ENCODE measurements at regions not wholly inside any gene's neighbourhood (a gene's known extent, or its start where the extent isn't known, plus 50 kb on each side); places are given as distances from the start of the nearest gene placed in this dataset.

DNA sequence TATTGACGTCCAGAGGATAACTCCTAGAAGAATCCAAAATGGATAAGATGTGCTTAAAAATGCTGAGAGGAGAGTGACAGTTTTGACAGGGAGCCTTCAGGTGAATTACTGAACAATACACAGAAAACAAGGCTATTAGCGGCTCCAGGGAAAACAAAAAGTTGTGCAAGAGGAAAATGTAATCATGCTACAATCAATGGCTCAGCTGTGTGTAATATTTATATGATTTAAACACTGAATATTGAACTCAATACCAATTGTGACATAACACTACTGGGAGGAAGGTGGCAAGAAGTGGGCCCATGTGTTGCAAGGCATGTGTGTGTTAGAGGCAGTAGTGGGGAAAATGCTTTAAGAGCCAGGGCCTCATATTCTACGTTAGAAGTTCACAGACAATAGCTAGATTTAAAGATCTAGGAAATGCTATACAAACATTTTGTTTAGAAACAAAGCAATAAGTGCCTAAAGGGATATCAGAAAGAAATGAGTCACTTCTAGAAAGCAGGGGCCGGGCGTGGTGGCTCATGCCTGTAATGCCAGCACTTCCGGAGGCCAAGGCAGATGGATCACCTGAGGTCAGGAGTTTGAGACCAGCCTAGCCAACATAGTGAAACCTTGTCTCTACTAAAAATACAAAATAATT, 253.2 kb upstream of the IRX5 start:
- no CpG with 5 or more reads among the region's 6 CpGs for WGBS (ENCODE audit: extremely low coverage, insufficient coverage, insufficient read length)
- H4K12ac ChIP-seq (ENCODE audit: low read depth, low read length), result no peak overlapping the region
- peaks cover 2 to 4% of the 10 kb centered on the region in 2 experiments for H3K4me1 ChIP-seq (ENCODE audit: control insufficient read depth in 1 of 2, insufficient read depth in 2 of 2, low read length in 2 of 2)
- H4K8ac ChIP-seq (ENCODE audit: low read depth, low read length), result no peak overlapping the region
- H3K18ac ChIP-seq (ENCODE audit: low read length), result no peak overlapping the region
- no peak overlapping the region for H2BK12ac ChIP-seq (ENCODE audit: low read length)
- peak; percentile 66 to 76 for DNase-seq
- H3K36me3 ChIP-seq (ENCODE audit: control insufficient read depth in 1 of 2, insufficient read depth in 2 of 2, low read length in 2 of 2), result no peaks in the 10 kb centered on the region
- H2AFZ ChIP-seq (ENCODE audit: insufficient read depth, low read length, poor library complexity), result no peak overlapping the region
- no peaks in the 10 kb centered on the region for H3K9me3 ChIP-seq (ENCODE audit: insufficient read depth, low read depth, low read length)
- no peak overlapping the region for H3K27ac ChIP-seq (ENCODE audit: low read depth, low read length)
- no peak overlapping the region for H4K91ac ChIP-seq (ENCODE audit: low read depth, low read length)
- H3K4ac ChIP-seq (ENCODE audit: low read depth, low read length), result no peak overlapping the region
- no peak overlapping the region for H2AK5ac ChIP-seq (ENCODE audit: low read length)
- no peak overlapping the region for H3K9ac ChIP-seq (ENCODE audit: low read length)
- no peak overlapping the region for H3K4me2 ChIP-seq (ENCODE audit: low read length)
- no peak overlapping the region for H2BK5ac ChIP-seq (ENCODE audit: low read depth, low read length, poor library complexity)
- no peak overlapping the region for H3K4me3 ChIP-seq (ENCODE audit: low read depth, low read length)
- no peaks in the 10 kb centered on the region for H3K79me2 ChIP-seq (ENCODE audit: control insufficient read depth, insufficient read depth, low read length, poor library complexity)
- no peak overlapping the region for H3K23ac ChIP-seq (ENCODE audit: low read length)
- no peak overlapping the region for H3K14ac ChIP-seq (ENCODE audit: low read length)
- H3K27me3 ChIP-seq (ENCODE audit: insufficient read depth, low read length), result no peaks in the 10 kb centered on the region
- H3K79me1 ChIP-seq (ENCODE audit: low read length), result no peaks in the 10 kb centered on the region
- no peak overlapping the region for H2BK120ac ChIP-seq (ENCODE audit: insufficient read depth, low read length, poor library complexity)

DNA sequence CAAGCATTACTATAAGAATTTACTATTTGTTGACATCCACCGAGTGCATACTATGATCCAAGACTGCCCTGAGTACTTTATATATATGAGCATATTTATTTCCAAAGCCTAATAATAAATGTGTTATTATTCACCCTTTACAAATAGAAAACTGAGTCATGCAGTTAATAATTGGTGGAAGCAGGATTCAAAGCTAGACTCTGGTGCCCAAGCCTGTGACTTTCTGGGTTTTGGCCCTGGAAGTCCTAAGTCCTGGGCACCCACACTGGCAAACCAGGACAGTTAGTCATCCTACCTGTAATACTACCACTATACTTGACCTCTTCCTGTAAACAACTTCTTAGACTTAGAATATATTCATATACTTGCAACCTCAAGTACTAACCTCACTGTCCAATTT, 257.4 kb upstream of the IRX5 start:
- H3K36me3 ChIP-seq (ENCODE audit: control insufficient read depth in 1 of 2, insufficient read depth in 2 of 2, low read length in 2 of 2), result no peaks in the 10 kb centered on the region
- no peak overlapping the region for H2BK5ac ChIP-seq (ENCODE audit: low read depth, low read length, poor library complexity)
- no peaks in the 10 kb centered on the region for H3K79me1 ChIP-seq (ENCODE audit: low read length)
- H2BK12ac ChIP-seq (ENCODE audit: low read length), result no peak overlapping the region
- H4K8ac ChIP-seq (ENCODE audit: low read depth, low read length), result no peak overlapping the region
- no peak overlapping the region for H3K4ac ChIP-seq (ENCODE audit: low read depth, low read length)
- no peak overlapping the region for H3K27ac ChIP-seq (ENCODE audit: low read depth, low read length)
- no peak overlapping the region for H3K18ac ChIP-seq (ENCODE audit: low read length)
- no peak overlapping the region for H3K23ac ChIP-seq (ENCODE audit: low read length)
- no peak for DNase-seq
- H4K12ac ChIP-seq (ENCODE audit: low read depth, low read length), result no peak overlapping the region
- H3K9me3 ChIP-seq (ENCODE audit: insufficient read depth, low read depth, low read length), result peaks cover 6% of the 10 kb centered on the region
- no peak overlapping the region for H4K91ac ChIP-seq (ENCODE audit: low read depth, low read length)
- no peak overlapping the region for H3K4me3 ChIP-seq (ENCODE audit: low read depth, low read length)
- no peaks in the 10 kb centered on the region for H3K27me3 ChIP-seq (ENCODE audit: insufficient read depth, low read length)
- no CpG with 5 or more reads among the region's 1 CpG for WGBS (ENCODE audit: extremely low coverage, insufficient coverage, insufficient read length)
- no peak overlapping the region for H2AK5ac ChIP-seq (ENCODE audit: low read length)
- H3K4me1 ChIP-seq (ENCODE audit: control insufficient read depth in 1 of 2, insufficient read depth in 2 of 2, low read length in 2 of 2), result no peaks in the 10 kb centered on the region
- H3K14ac ChIP-seq (ENCODE audit: low read length), result no peak overlapping the region
- no peak overlapping the region for H3K4me2 ChIP-seq (ENCODE audit: low read length)
- H3K79me2 ChIP-seq (ENCODE audit: control insufficient read depth, insufficient read depth, low read length, poor library complexity), result no peaks in the 10 kb centered on the region
- H2AFZ ChIP-seq (ENCODE audit: insufficient read depth, low read length, poor library complexity), result no peak overlapping the region
- H2BK120ac ChIP-seq (ENCODE audit: insufficient read depth, low read length, poor library complexity), result no peak overlapping the region
- no peak overlapping the region for H3K9ac ChIP-seq (ENCODE audit: low read length)

GRCh38 chr16:54672500-54672899, 258.2 kb upstream of the IRX5 start:
- DNase-seq, result no peak
- Histone ChIP-seq H3K23ac (ENCODE audit: low read length) (no peak overlapping the region), H3K9me3 (ENCODE audit: insufficient read depth, low read depth, low read length) (peaks cover 6% of the 10 kb centered on the region), H2BK12ac (ENCODE audit: low read length) (no peak overlapping the region), H3K4me3 (ENCODE audit: low read depth, low read length) (no peak overlapping the region), H3K79me1 (ENCODE audit: low read length) (no peaks in the 10 kb centered on the region), H4K91ac (ENCODE audit: low read depth, low read length) (no peak overlapping the region), H2AFZ (ENCODE audit: insufficient read depth, low read length, poor library complexity) (no peak overlapping the region), H3K4ac (ENCODE audit: low read depth, low read length) (no peak overlapping the region), H3K18ac (ENCODE audit: low read length) (no peak overlapping the region), H2BK120ac (ENCODE audit: insufficient read depth, low read length, poor library complexity) (no peak overlapping the region), H4K12ac (ENCODE audit: low read depth, low read length) (no peak overlapping the region), H3K27ac (ENCODE audit: low read depth, low read length) (no peak overlapping the region), H2AK5ac (ENCODE audit: low read length) (no peak overlapping the region), H3K9ac (ENCODE audit: low read length) (no peak overlapping the region), H2BK5ac (ENCODE audit: low read depth, low read length, poor library complexity) (no peak overlapping the region), H3K4me2 (ENCODE audit: low read length) (no peak overlapping the region), H3K27me3 (ENCODE audit: insufficient read depth, low read length) (no peaks in the 10 kb centered on the region), H3K4me1 (ENCODE audit: control insufficient read depth in 1 of 2, insufficient read depth in 2 of 2, low read length in 2 of 2) (no peaks in the 10 kb centered on the region), H3K14ac (ENCODE audit: low read length) (no peak overlapping the region), H3K79me2 (ENCODE audit: control insufficient read depth, insufficient read depth, low read length, poor library complexity) (no peaks in the 10 kb centered on the region), H4K8ac (ENCODE audit: low read depth, low read length) (no peak overlapping the region), H3K36me3 (ENCODE audit: control insufficient read depth in 1 of 2, insufficient read depth in 2 of 2, low read length in 2 of 2) (no peaks in the 10 kb centered on the region)
- no CpG with 5 or more reads among the region's 1 CpG for WGBS (ENCODE audit: extremely low coverage, insufficient coverage, insufficient read length)

DNA sequence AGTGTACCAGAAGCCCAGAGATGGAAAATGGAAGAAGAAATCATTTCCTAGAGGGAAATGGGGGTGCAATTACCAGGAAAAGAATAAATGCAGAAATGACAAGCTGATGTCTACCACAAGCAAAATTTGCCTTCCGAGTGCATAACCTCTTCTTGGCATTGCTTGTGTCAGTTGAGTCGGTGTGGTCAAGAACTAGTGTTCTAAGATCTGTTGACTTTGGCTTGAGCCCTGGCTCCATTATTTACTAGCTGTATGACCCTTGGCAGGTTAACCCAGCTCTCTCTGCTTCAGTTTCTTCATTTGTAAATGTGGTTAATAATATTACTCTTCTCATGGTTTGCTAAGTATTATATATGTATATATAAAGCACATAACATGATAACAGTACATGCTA, 273.0 kb upstream of the IRX5 start:
- H4K12ac ChIP-seq (ENCODE audit: low read depth, low read length), result no peak overlapping the region
- H3K4me2 ChIP-seq (ENCODE audit: low read length), result no peak overlapping the region
- DNase-seq, result no peak
- no peaks in the 10 kb centered on the region for H3K79me2 ChIP-seq (ENCODE audit: control insufficient read depth, insufficient read depth, low read length, poor library complexity)
- no peak overlapping the region for H2AK5ac ChIP-seq (ENCODE audit: low read length)
- H3K23ac ChIP-seq (ENCODE audit: low read length), result no peak overlapping the region
- H2BK12ac ChIP-seq (ENCODE audit: low read length), result no peak overlapping the region
- no peak overlapping the region for H3K27ac ChIP-seq (ENCODE audit: low read depth, low read length)
- no peaks in the 10 kb centered on the region for H3K36me3 ChIP-seq (ENCODE audit: control insufficient read depth in 1 of 2, insufficient read depth in 2 of 2, low read length in 2 of 2)
- no peak overlapping the region for H4K91ac ChIP-seq (ENCODE audit: low read depth, low read length)
- H3K4ac ChIP-seq (ENCODE audit: low read depth, low read length), result no peak overlapping the region
- H3K14ac ChIP-seq (ENCODE audit: low read length), result no peak overlapping the region
- H3K9me3 ChIP-seq (ENCODE audit: insufficient read depth, low read depth, low read length), result no peaks in the 10 kb centered on the region
- WGBS (ENCODE audit: extremely low coverage, insufficient coverage, insufficient read length), result no CpG with 5 or more reads among the region's 2 CpGs
- H3K9ac ChIP-seq (ENCODE audit: low read length), result no peak overlapping the region
- no peak overlapping the region for H3K4me3 ChIP-seq (ENCODE audit: low read depth, low read length)
- no peaks in the 10 kb centered on the region for H3K27me3 ChIP-seq (ENCODE audit: insufficient read depth, low read length)
- H3K18ac ChIP-seq (ENCODE audit: low read length), result no peak overlapping the region
- H3K79me1 ChIP-seq (ENCODE audit: low read length), result no peaks in the 10 kb centered on the region
- H4K8ac ChIP-seq (ENCODE audit: low read depth, low read length), result no peak overlapping the region
- no peak overlapping the region for H2AFZ ChIP-seq (ENCODE audit: insufficient read depth, low read length, poor library complexity)
- H2BK120ac ChIP-seq (ENCODE audit: insufficient read depth, low read length, poor library complexity), result no peak overlapping the region
- no peak overlapping the region for H2BK5ac ChIP-seq (ENCODE audit: low read depth, low read length, poor library complexity)
- peaks cover 0 to 4% of the 10 kb centered on the region in 2 experiments for H3K4me1 ChIP-seq (ENCODE audit: control insufficient read depth in 1 of 2, insufficient read depth in 2 of 2, low read length in 2 of 2)

Measured in trophoblast cell (in vitro differentiated cells and primary cell).